Psoas muscle (tissue), 7 donors: ENCODE measurements at regions not wholly inside any gene's neighbourhood (a gene's known extent, or its start where the extent isn't known, plus 50 kb on each side); places are given as distances from the start of the nearest gene placed in this dataset.

Experiments
- ATAC-seq, 4 donors: fragments of 200-7000 bp; cut with Tn5 transposase; one replicate each; pipeline ENCODE4 v1.9.1; 2020; ENCODE audit warnings: moderate library complexity in 3 of 4, mild to moderate bottlenecking in 2 of 4
- DNase-seq, 2 donors: peaks; one replicate each; pipeline ENCODE4 v3.0.0-alpha.2; 2020
- H3K27ac ChIP-seq: fragments of 200-600 bp; one replicate; pipeline ENCODE4 v1.8.0; 2022
- H3K27me3 ChIP-seq, 3 donors: fragments of 200-600 bp in 1 of 3; one replicate each; pipeline versions ENCODE4 v1.6.1 to v1.8.0; 2013 to 2022; ENCODE audit warnings: low read length in 2 of 3, mild to moderate bottlenecking in 2 of 3, moderate library complexity in 1 of 3; ENCODE audit not compliant: insufficient read depth in 3 of 3
- H3K36me3 ChIP-seq, 2 donors: fragments of 200-600 bp in 1 of 2; one replicate each; pipeline versions ENCODE4 v1.6.1 to v1.8.0; 2013 to 2022; ENCODE audit warnings: low read depth in 1 of 2, mild to moderate bottlenecking in 1 of 2, moderate library complexity in 1 of 2; ENCODE audit not compliant: insufficient read depth in 1 of 2
- H3K4me1 ChIP-seq: fragments of 200-600 bp; one replicate; pipeline ENCODE4 v1.8.0; 2022
- H3K4me3 ChIP-seq: fragments of 200-600 bp; one replicate; pipeline ENCODE4 v1.8.0; 2022; ENCODE audit warnings: mild to moderate bottlenecking
- H3K9me3 ChIP-seq: fragments of 200-600 bp; one replicate; pipeline ENCODE4 v1.8.0; 2022
- CTCF ChIP-seq: fragments of 200-600 bp; IDR thresholded peaks from one replicate; pipeline ENCODE4 v1.8.0; 2022; ENCODE audit warnings: antibody characterized with exemption
- WGBS, 3 donors: extraction: QIAGEN DNeasy Blood & Tissue Kit; methylation state at CpG; one replicate each; pipeline versions ENCODE4 v1.1.6 to v1.1.7; 2013; 5-methylcytosine and 5-hydroxymethylcytosine counted together
- intact Hi-C, 2 donors: fragments of 100-400 bp; cut with DNase I; formaldehyde crosslinking; loops; one replicate each; pipeline versions ENCODE4 v1.11.0 to v1.14.2; 2022
- donor health status: healthy with polysubstance abuse.
- donor health status: DM: no; HTN: no; CAD: no; lungs with moderate emphysema.
- donor health status: Bipolar disorder and iron deficiency.
- donor health status: healthy.
- donor health status: DM: yes; HTN: yes; CAD: no.
- donor health status: DM: no; HTN: no; CAD: no.
- donor health status: DM: yes; HTN: yes; CAD: no.

GRCh38 chr4:26141051-26141721 is 179.6 kb upstream of the RBPJ start:
- Histone ChIP-seq H3K4me3 (no peak overlapping the region), H3K27me3 (no peaks in the 10 kb centered on the region), H3K27ac (no peak overlapping the region), H3K36me3 (no peaks in the 10 kb centered on the region), H3K4me1 (peaks cover 9% of the 10 kb centered on the region), H3K9me3 (no peaks in the 10 kb centered on the region)
- intact Hi-C loops: no loop called here
- peak in 1 of 2 donors; percentile 16 for DNase-seq
- 63 to 84% (median 72%) methylated on average over 8 of the region's 8 CpGs for WGBS, 3 donors
- no peak for TF ChIP-seq CTCF
- ATAC-seq: no peak

GRCh38 chr4:26141911-26142638 is 178.7 kb upstream of the RBPJ start:
- TF ChIP-seq CTCF: no peak

GRCh38 chr4:26144526-26145155 is 176.2 kb upstream of the RBPJ start:
- intact Hi-C loops: no loop called here
- no peak for TF ChIP-seq CTCF
- ATAC-seq: no peak
- Histone ChIP-seq H3K36me3 (no peaks in the 10 kb centered on the region), H3K4me1 (peaks cover 5% of the 10 kb centered on the region), H3K9me3 (no peaks in the 10 kb centered on the region), H3K27me3 (no peaks in the 10 kb centered on the region), H3K27ac (no peak overlapping the region), H3K4me3 (no peak overlapping the region)
- no peak for DNase-seq
- 70 to 89% (median 82%) methylated on average over 2 of the region's 2 CpGs for WGBS, 3 donors

More at GRCh38 chr4:26141911-26142638, 178.7 kb upstream of the RBPJ start:
- Histone ChIP-seq H3K27ac (no peak overlapping the region), H3K4me1 (peaks cover 9% of the 10 kb centered on the region), H3K36me3 (no peaks in the 10 kb centered on the region), H3K9me3 (no peaks in the 10 kb centered on the region), H3K27me3 (no peaks in the 10 kb centered on the region), H3K4me3 (no peak overlapping the region)
- 55 to 75% (median 61%) methylated on average over 8 of the region's 8 CpGs for WGBS, 3 donors
- ATAC-seq (peak; percentile 19 to 59 (median 50)), DNase-seq (peak; percentile 33 to 62)
- intact Hi-C loops: no loop called here

- Histone ChIP-seq H3K27me3 (no peaks in the 10 kb centered on the region), H3K4me1 (no peaks in the 10 kb centered on the region), H3K9me3 (no peaks in the 10 kb centered on the region), H3K4me3 (no peak overlapping the region), H3K27ac (no peak overlapping the region), H3K36me3 (no peaks in the 10 kb centered on the region)
- ATAC-seq (no peak), DNase-seq (no peak)
- WGBS, 3 donors: 59 to 63% (median 61%) methylated on average over 3 of the region's 3 CpGs
- TF ChIP-seq CTCF: no peak
- intact Hi-C loops: no loop called here
Observed at GRCh38 chr4:26145212-26145611, 175.6 kb upstream of the RBPJ start.
